GM04503 (cell line): ENCODE measurements at regions not wholly inside any gene's neighbourhood (a gene's known extent, or its start where the extent isn't known, plus 50 kb on each side); places are given as distances from the start of the nearest gene placed in this dataset.

Experiments used
- DNase-seq: peaks from one replicate; pipeline ENCODE4 v3.0.0-alpha.2; 2012; ENCODE audit warnings: low read depth

GRCh38 chr13:99860745-99861144 is 110.8 kb downstream of the ZIC5 start:
- DNase-seq, result no peak

- DNase-seq, result no peak
Observed at GRCh38 chr13:99859178-99860177, 112.1 kb downstream of the ZIC5 start.

- no peak for DNase-seq
Observed at GRCh38 chr13:99857738-99858137, 113.8 kb downstream of the ZIC5 start.

GRCh38 chr13:99855526-99856420 is 115.8 kb downstream of the ZIC5 start:
- no peak for DNase-seq

- DNase-seq, result no peak
Observed at GRCh38 chr13:99854366-99854765, 117.2 kb downstream of the ZIC5 start.

GRCh38 chr13:99847318-99847750 is 124.2 kb downstream of the ZIC5 start:
- no peak for DNase-seq

- DNase-seq, result no peak
Observed at GRCh38 chr13:99845161-99845874, 126.2 kb downstream of the ZIC5 start.

- no peak for DNase-seq
Observed at GRCh38 chr13:99844421-99844820, 127.1 kb downstream of the ZIC5 start.

GRCh38 chr13:99843872-99844271 is 127.7 kb downstream of the ZIC5 start:
- DNase-seq, result no peak

GRCh38 chr13:99842405-99842804 is 129.2 kb downstream of the ZIC5 start:
- no peak for DNase-seq

- DNase-seq, result no peak
Observed at GRCh38 chr13:99836291-99836690, 135.3 kb downstream of the ZIC5 start.

- DNase-seq, result no peak
Observed at GRCh38 chr13:99835442-99835841, 136.1 kb downstream of the ZIC5 start.

GRCh38 chr13:99834246-99834645 is 137.3 kb downstream of the ZIC5 start:
- DNase-seq, result no peak

- DNase-seq, result no peak
Observed at GRCh38 chr13:99832347-99832746, 139.2 kb downstream of the ZIC5 start.

GRCh38 chr13:99830931-99831330 is 140.6 kb downstream of the ZIC5 start:
- no peak for DNase-seq

- no peak for DNase-seq
Observed at GRCh38 chr13:99829593-99830239, 141.9 kb downstream of the ZIC5 start.

GRCh38 chr13:99829161-99829560 is 142.4 kb downstream of the ZIC5 start:
- no peak for DNase-seq

GRCh38 chr13:99828735-99829134 is 142.8 kb downstream of the ZIC5 start:
- DNase-seq, result no peak

- no peak for DNase-seq
Observed at GRCh38 chr13:99828123-99828522, 143.4 kb downstream of the ZIC5 start.

- no peak for DNase-seq
Observed at GRCh38 chr13:99827011-99827772, 144.4 kb downstream of the ZIC5 start.

- no peak for DNase-seq
Observed at GRCh38 chr13:99823961-99824360, 147.6 kb downstream of the ZIC5 start.
